Fibroblast of gingiva (primary cell): ENCODE measurements at regions not wholly inside any gene's neighbourhood (a gene's known extent, or its start where the extent isn't known, plus 50 kb on each side); places are given as distances from the start of the nearest gene placed in this dataset.
A peak's percentile ranks its signal among the peaks of the same experiment; 100 is the strongest.

Experiments used
- DNase-seq: peaks from one replicate; pipeline ENCODE4 v3.0.0-alpha.2; 2011; ENCODE audit warnings: low read depth

DNA sequence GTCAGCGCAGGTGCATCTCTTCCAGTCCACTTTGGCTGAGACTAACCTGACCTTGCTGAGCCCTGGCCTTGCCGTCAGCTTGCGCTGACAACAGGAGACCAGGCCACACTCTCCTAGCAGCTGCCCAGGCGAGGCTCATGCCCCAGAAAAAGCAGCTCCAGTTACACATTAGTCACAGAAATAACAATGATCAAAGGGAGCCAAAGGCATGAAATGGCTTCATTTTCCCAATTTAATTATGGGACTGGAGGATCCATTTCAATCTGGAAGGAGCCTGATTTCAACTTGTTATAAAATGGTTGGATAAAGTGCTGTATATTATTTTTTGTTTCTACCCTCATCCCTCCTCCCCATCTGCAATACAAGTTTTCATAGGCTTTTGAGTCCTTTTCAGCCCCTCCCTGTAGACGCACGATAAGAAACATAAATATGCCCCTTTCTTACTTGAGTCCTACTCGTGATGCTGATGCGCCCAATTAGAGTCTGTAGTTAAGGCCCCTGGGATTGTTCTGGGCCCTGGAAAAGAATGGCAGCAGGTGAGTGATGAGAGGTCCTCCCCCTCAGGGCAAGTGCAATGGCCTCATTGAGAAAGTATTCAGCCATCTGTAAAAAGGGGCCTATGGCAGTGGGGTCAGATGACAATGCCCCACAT lies 376.0 kb downstream of the C12orf75 start:
- DNase-seq: peak; percentile 4

DNA sequence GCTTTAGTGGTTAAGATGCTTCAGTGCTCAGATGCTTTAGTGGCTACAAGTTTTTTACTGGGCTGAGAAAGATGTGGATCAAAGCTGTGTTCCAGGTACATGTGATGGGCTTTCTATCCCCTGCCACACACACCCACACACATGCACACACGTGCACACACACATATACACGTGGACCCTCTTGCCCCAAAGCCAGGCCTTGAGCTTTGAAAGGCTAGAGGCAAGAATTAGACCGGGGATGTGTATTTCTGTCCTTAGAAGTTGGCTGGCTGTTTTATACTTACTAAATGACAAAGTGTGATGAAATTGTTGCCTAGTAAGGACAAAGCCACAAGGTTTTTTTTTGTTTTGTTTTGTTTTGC lies 376.5 kb downstream of the C12orf75 start:
- no peak for DNase-seq

DNA sequence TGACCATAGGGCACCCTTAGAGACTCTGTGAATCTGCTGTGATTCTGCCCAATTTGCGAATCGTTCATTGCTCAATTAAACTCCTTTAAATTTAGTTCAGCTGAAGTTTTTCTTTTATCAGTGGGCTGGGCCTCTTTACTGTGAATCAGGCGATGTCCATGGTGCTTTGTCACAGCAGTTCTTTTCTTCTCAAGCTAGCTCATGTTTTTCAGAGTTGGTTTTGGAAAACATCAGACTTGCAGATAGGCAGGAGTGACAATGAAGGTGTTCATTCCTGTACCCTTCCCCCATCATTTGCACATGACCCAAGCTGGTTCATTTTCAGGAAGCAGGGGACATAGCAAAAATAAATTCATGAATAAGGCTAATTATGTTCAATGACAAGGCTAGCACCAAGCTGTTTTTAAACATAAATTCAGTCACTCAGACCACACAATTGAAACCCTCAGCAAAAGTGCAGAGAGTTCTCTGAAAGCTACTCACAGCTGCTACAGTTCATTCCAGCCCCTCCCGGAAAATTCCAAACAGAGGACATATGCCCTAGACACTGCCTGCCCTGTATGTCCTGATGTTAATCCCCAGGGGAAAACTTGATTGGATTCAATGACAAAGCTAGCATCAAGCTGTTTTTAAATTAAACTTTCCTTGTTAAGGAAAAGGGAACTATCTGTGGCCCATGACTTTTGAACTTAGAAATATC lies 383.3 kb downstream of the C12orf75 start:
- DNase-seq: no peak

- no peak for DNase-seq
Measured at GRCh38 chr12:105716621-105717020, 386.1 kb downstream of the C12orf75 start.

GRCh38 chr12:105721051-105721825 lies 390.7 kb downstream of the C12orf75 start:
- DNase-seq: no peak

GRCh38 chr12:105721891-105722290 lies 391.4 kb downstream of the C12orf75 start:
- no peak for DNase-seq

GRCh38 chr12:105723066-105723465 lies 392.6 kb downstream of the C12orf75 start:
- no peak for DNase-seq

GRCh38 chr12:105723494-105723893 lies 393.0 kb downstream of the C12orf75 start:
- no peak for DNase-seq

DNA sequence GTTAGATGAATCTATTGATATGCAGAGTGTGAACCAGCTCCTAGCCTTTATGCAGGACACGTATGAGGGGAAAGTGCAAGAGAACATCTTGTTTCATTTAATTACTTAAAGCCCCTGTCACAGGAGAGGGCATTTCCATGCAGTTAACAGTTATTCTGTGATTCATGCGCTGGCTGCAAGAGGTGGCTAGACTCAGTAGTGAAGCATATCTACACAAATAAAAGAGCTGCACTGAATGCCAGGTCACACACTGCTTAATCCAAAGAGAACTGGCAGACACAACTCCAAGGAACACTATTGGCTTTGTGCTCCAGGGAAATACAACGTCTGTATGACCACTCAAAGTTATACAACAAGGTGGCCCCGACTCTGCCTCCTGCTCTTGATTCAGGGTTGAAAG lies 394.1 kb downstream of the C12orf75 start:
- DNase-seq: no peak

GRCh38 chr12:105725054-105725453 lies 394.6 kb downstream of the C12orf75 start:
- DNase-seq: no peak

GRCh38 chr12:105729181-105729771 lies 398.8 kb downstream of the C12orf75 start:
- no peak for DNase-seq

- no peak for DNase-seq
Measured at GRCh38 chr12:105729926-105730325, 399.4 kb downstream of the C12orf75 start.

DNA sequence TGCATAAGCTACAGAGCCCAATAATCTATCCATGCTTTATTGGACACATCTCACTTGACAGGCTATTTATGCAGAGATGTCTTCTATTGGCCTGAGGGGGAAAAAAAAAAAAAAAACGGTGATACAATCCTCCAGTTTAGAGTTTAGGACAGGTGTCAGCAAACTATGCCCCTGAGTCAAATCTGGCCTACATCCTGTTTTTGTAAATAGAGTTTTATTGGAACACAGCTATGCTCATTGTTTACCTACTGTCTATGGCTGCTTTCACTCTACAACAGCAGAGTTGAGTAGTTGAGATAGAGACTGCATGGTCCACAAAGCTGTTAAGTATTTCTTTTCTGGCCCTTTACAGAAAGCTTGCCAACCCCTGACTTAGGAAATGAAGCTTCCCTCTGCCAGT lies 403.1 kb downstream of the C12orf75 start:
- no peak for DNase-seq

- no peak for DNase-seq
Measured at GRCh38 chr12:105736498-105736897, 402.3 kb downstream of the NUAK1 start.

GRCh38 chr12:105738051-105738450 lies 400.7 kb downstream of the NUAK1 start:
- DNase-seq: no peak

- no peak for DNase-seq
Measured at GRCh38 chr12:105740369-105740768, 398.4 kb downstream of the NUAK1 start.

- DNase-seq: no peak
Measured at GRCh38 chr12:105740970-105741725, 397.6 kb downstream of the NUAK1 start.

DNA sequence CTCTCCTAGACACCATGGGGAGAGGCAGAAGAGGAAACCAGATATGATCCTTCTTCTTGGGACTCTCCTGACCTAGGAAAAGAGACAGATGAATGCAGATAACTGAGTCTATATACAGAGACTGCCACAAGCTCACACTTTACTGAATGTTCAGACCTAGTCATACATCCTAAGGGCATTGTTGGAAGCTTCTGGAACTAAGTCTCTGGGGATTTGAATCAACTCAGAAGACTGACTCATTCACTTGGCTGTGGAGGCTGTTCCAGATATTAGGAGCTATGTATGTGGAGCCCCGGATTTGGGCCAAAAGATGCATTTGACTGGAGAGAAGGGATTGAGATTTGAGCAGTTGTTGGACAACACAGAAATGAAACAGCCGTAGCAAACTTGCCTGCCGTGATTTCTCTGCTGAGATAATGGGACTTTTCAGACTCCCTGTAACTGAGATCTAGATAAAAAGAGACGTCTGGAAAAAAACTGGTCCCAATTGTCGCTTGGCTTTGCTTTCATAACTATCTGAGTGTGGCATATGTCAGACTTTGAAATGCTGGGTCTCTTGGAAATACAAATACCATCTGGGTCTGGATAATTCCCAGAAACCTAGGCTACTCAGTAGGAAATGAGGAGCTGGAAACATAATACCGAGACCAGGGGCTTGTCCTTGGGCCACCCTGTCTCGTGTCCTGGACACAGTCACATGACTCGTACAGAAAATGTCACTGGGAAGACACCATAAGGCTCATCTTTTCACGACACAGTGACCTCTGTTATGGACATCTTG lies 396.8 kb downstream of the NUAK1 start:
- DNase-seq: peak; percentile 59

DNA sequence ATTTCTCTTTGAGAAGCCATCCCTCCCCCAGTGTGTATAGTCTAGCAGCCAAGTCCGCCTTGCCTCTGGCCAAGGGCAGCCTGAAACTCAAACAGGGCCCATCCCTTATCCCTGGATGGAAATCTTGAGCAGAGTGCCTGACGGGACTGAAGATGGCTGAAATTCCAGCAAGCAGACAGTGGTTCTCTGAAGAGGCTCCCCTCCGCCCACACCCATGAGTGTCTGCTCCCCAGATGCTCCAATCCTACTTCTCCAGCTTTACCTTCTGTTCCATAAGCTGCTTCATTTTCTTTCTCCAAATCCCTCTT lies 396.2 kb downstream of the NUAK1 start:
- no peak for DNase-seq

- no peak for DNase-seq
Measured at GRCh38 chr12:105744371-105745058, 394.2 kb downstream of the NUAK1 start.

DNA sequence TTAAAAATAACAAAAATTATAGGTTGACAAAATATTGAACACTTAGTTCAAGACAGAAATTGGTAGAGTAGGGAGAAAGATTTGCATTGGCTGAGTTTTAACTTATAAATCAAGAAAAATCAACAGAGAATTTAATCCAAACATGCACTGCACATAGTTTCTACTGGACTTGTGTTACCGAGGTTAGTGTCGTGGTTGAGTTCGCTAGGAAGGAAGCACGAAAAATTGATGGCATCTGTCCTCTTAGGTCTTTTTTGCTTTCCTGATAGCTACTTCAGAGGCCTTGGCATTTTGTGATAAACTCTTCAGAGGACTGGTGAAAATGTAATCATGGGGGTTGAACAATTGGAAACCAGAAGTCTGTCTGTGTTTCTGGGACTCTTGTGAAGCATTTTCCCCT lies 392.9 kb downstream of the NUAK1 start:
- DNase-seq: no peak
